HEK293 (cell line): ENCODE measurements at regions not wholly inside any gene's neighbourhood (a gene's known extent, or its start where the extent isn't known, plus 50 kb on each side); places are given as distances from the start of the nearest gene placed in this dataset.

Experiments used
- CTCF ChIA-PET: fragments of 350-600 bp; formaldehyde crosslinking; extraction: SDS; loops from one replicate; lab custom pipeline; 2021; ENCODE audit warnings: antibody characterized with exemption; lab: Yijun Ruan, JAX
- POLR2A ChIA-PET: fragments of 300-600 bp; formaldehyde crosslinking; extraction: SDS; loops from one replicate; lab custom pipeline; 2020; ENCODE audit warnings: antibody characterized with exemption, inconsistent platforms; lab: Yijun Ruan, JAX
- H3K27ac ChIP-seq: fragments of 200-500 bp; sonication (Bioruptor generic); 2 replicates; pipeline ENCODE4 v1.5.1; 2014; ENCODE audit warnings: low read depth, low read length, control low read depth, inconsistent platforms; ENCODE audit errors: extremely low read depth
- H3K36me3 ChIP-seq, 2 experiments: fragments of 200-500 bp in 1 of 2; sonication (Bioruptor generic) in 1 of 2; 1 replicate in 1 of 2; 2 replicates in 1 of 2; pipeline ENCODE4 v1.5.1; 2014 to 2017; ENCODE audit warnings: inconsistent platforms in 2 of 2, low read length in 2 of 2; ENCODE audit not compliant: control insufficient read depth in 2 of 2, insufficient read depth in 1 of 2
- H3K4me1 ChIP-seq: fragments of 200-500 bp; sonication (Bioruptor generic); 2 replicates; pipeline ENCODE4 v1.5.1; 2014; ENCODE audit warnings: mild to moderate bottlenecking, low read length, inconsistent platforms; ENCODE audit not compliant: control insufficient read depth, insufficient read depth
- H3K4me3 ChIP-seq: 2 replicates; pipeline ENCODE4 v1.5.1; 2011; ENCODE audit warnings: low read depth, mild to moderate bottlenecking, control low read depth, low read length, moderate library complexity
- H3K9me3 ChIP-seq: fragments of 200-500 bp; sonication (Bioruptor generic); 2 replicates; pipeline ENCODE4 v1.5.1; 2014; ENCODE audit warnings: low read depth, low read length, inconsistent platforms; ENCODE audit not compliant: control insufficient read depth, insufficient read depth
- ATF2 ChIP-seq: fragments of 450-650 bp; formaldehyde crosslinking; IDR thresholded peaks from 2 replicates; pipeline ENCODE4 v1.5.1; 2016; ENCODE audit warnings: missing biosample characterization, missing genetic modification characterization, low read depth
- GLIS1 ChIP-seq: fragments of 450-650 bp; formaldehyde crosslinking; IDR thresholded peaks from 2 replicates; pipeline ENCODE4 v1.5.1; 2016; ENCODE audit warnings: missing biosample characterization, missing genetic modification characterization
- HIC1 ChIP-seq: fragments of 450-650 bp; formaldehyde crosslinking; IDR thresholded peaks from 2 replicates; pipeline ENCODE4 v1.5.1; 2016; ENCODE audit warnings: missing biosample characterization, missing genetic modification characterization
- MYNN ChIP-seq: fragments of 450-650 bp; formaldehyde crosslinking; IDR thresholded peaks from 2 replicates; pipeline ENCODE4 v1.5.1; 2016; ENCODE audit warnings: missing biosample characterization, missing genetic modification characterization, borderline replicate concordance
- PRDM10 ChIP-seq: fragments of 450-650 bp; formaldehyde crosslinking; IDR thresholded peaks from 2 replicates; pipeline ENCODE4 v1.5.1; 2016; ENCODE audit warnings: missing biosample characterization, missing genetic modification characterization
- SP2 ChIP-seq: fragments of 450-650 bp; formaldehyde crosslinking; IDR thresholded peaks from 2 replicates; pipeline ENCODE4 v1.5.1; 2016; ENCODE audit warnings: missing biosample characterization, missing genetic modification characterization
- ZBTB44 ChIP-seq: fragments of 450-650 bp; IDR thresholded peaks from 2 replicates; pipeline ENCODE4 v1.5.1; 2018; ENCODE audit warnings: missing biosample characterization, mild to moderate bottlenecking, missing genetic modification characterization
- ZFP69B ChIP-seq: fragments of 450-650 bp; formaldehyde crosslinking; IDR thresholded peaks from 2 replicates; pipeline ENCODE4 v1.5.1; 2016; ENCODE audit warnings: missing biosample characterization, missing genetic modification characterization
- ZNF184 ChIP-seq: fragments of 450-650 bp; IDR thresholded peaks from 2 replicates; pipeline ENCODE4 v1.5.1; 2018; ENCODE audit warnings: missing biosample characterization, mild to moderate bottlenecking, missing genetic modification characterization
- ZNF335 ChIP-seq: fragments of 450-650 bp; formaldehyde crosslinking; conservative IDR thresholded peaks from 2 replicates; pipeline ENCODE4 v1.5.1; 2016; ENCODE audit warnings: missing biosample characterization, missing genetic modification characterization
- ZNF404 ChIP-seq: fragments of 450-650 bp; formaldehyde crosslinking; IDR thresholded peaks from 2 replicates; pipeline ENCODE4 v1.5.1; 2017; ENCODE audit warnings: missing biosample characterization, missing genetic modification characterization
- ZNF501 ChIP-seq: fragments of 450-650 bp; formaldehyde crosslinking; IDR thresholded peaks from 2 replicates; pipeline ENCODE4 v1.5.1; 2016; ENCODE audit warnings: missing biosample characterization, missing genetic modification characterization
- ZNF513 ChIP-seq: fragments of 450-650 bp; IDR thresholded peaks from 2 replicates; pipeline ENCODE4 v1.5.1; 2018; ENCODE audit warnings: missing biosample characterization, missing genetic modification characterization
- ZNF561 ChIP-seq: fragments of 450-650 bp; IDR thresholded peaks from 2 replicates; pipeline ENCODE4 v1.5.1; 2018; ENCODE audit warnings: missing biosample characterization, missing genetic modification characterization, borderline replicate concordance
- ZNF692 ChIP-seq: fragments of 450-650 bp; formaldehyde crosslinking; IDR thresholded peaks from 2 replicates; pipeline ENCODE4 v1.5.1; 2016; ENCODE audit warnings: missing biosample characterization, missing genetic modification characterization
- ZNF701 ChIP-seq: fragments of 450-650 bp; formaldehyde crosslinking; IDR thresholded peaks from 2 replicates; pipeline ENCODE4 v1.5.1; 2016; ENCODE audit warnings: missing biosample characterization, missing genetic modification characterization
- ZSCAN5A ChIP-seq: fragments of 450-650 bp; formaldehyde crosslinking; IDR thresholded peaks from 2 replicates; pipeline ENCODE4 v1.5.1; 2016; ENCODE audit warnings: missing biosample characterization, missing genetic modification characterization

GRCh38 chrX:28312965-28313364 is 274.3 kb upstream of the IL1RAPL1 start:
- Histone ChIP-seq H3K9me3 (no peaks in the 10 kb centered on the region), H3K4me3 (no peak overlapping the region), H3K4me1 (no peaks in the 10 kb centered on the region), H3K27ac (no peak overlapping the region), H3K36me3 (no peaks in the 10 kb centered on the region)
- ChIA-PET CTCF (no interaction called here), POLR2A (no interaction called here)
- TF ChIP-seq ZNF692 (tag by site-specific recombination) = no peak
- no peak for TF ChIP-seq ZNF335 (tag by site-specific recombination)
- TF ChIP-seq ZNF184 = no peak
- no peak for TF ChIP-seq ZBTB44 (tag by site-specific recombination)

GRCh38 chrX:28312259-28312658 is 275.0 kb upstream of the IL1RAPL1 start:
- ChIA-PET CTCF (no interaction called here), POLR2A (no interaction called here)
- H3K4me3 ChIP-seq = no peak overlapping the region
- no peaks in the 10 kb centered on the region for H3K36me3 ChIP-seq
- TF ChIP-seq ZSCAN5A (tag by site-specific recombination) (no peak), ZNF701 (tag by site-specific recombination) (no peak), ATF2 (tag by site-specific recombination) (no peak), MYNN (tag by site-specific recombination) (no peak), ZNF404 (tag by site-specific recombination) (no peak), ZFP69B (tag by site-specific recombination) (no peak), ZNF561 (no peak), GLIS1 (tag by site-specific recombination) (no peak), ZNF513 (no peak), SP2 (tag by site-specific recombination) (no peak)
- H3K27ac ChIP-seq = no peak overlapping the region
- H3K4me1 ChIP-seq = no peaks in the 10 kb centered on the region
- H3K9me3 ChIP-seq = no peaks in the 10 kb centered on the region

- H3K4me3 ChIP-seq = no peak overlapping the region
- H3K27ac ChIP-seq = no peak overlapping the region
- ChIA-PET POLR2A (no interaction called here), CTCF (no interaction called here)
- H3K4me1 ChIP-seq = no peaks in the 10 kb centered on the region
- no peaks in the 10 kb centered on the region for H3K36me3 ChIP-seq
- no peaks in the 10 kb centered on the region for H3K9me3 ChIP-seq
- TF ChIP-seq HIC1 (tag by site-specific recombination) (no peak), PRDM10 (tag by site-specific recombination) (no peak), GLIS1 (tag by site-specific recombination) (no peak), ZNF501 (tag by site-specific recombination) (no peak)
These were observed 275.8 kb upstream of the IL1RAPL1 start for GRCh38 chrX:28311466-28311865.
